HCT116 (cell line): ENCODE measurements at regions not wholly inside any gene's neighbourhood (a gene's known extent, or its start where the extent isn't known, plus 50 kb on each side); places are given as distances from the start of the nearest gene placed in this dataset.

ENCODE experiments used
- ATAC-seq: fragments of 200-7000 bp; cut with Tn5 transposase; 2 replicates; pipeline ENCODE4 v1.9.1; 2020; ENCODE audit warnings: mild to moderate bottlenecking, moderate library complexity
- BruUV-seq: library from RNA; stranded (reverse); fragments of 400-500 nt; replicated peaks from 2 replicates; lab custom pipeline; 2021; lab: Mats Ljungman, UMichigan
- CTCF ChIA-PET: fragments of 300-600 bp; sonication (Branson Sonifier 250); formaldehyde crosslinking; loops from one replicate; lab custom pipeline; 2021; ENCODE audit warnings: antibody characterized with exemption; lab: Charles Lee
- POLR2A ChIA-PET: fragments of 300-600, 350-600 bp; sonication (Branson Sonifier 250); formaldehyde crosslinking; loops from one replicate; lab custom pipeline; 2021; ENCODE audit warnings: antibody characterized with exemption; lab: Charles Lee
- RAD21 ChIA-PET, 2 experiments: fragments of 300-600 bp; sonication (Branson Sonifier 250); formaldehyde crosslinking; loops; one replicate each; lab custom pipeline; 2023; ENCODE audit warnings: low total read pairs in 2 of 2; ENCODE audit not compliant: uncharacterized antibody in 2 of 2, unreplicated experiment in 2 of 2, low non-redundant PET in 1 of 2; lab: Charles Lee
- DNase-seq: peaks from one replicate; pipeline ENCODE4 v3.0.0-alpha.2; 2010; ENCODE audit warnings: low read depth, low spot score
- H2AFZ ChIP-seq: fragments of 200-600 bp; shearing (Covaris generic), sonication (generic); 2 replicates; pipeline ENCODE4 v1.6.1; 2017; ENCODE audit warnings: low read depth, mixed run types, mixed read lengths, antibody characterized with exemption, low read length; ENCODE audit not compliant: poor library complexity, severe bottlenecking
- H3K27ac ChIP-seq: 2 replicates; pipeline ENCODE4 v1.5.1; 2012; ENCODE audit warnings: low read depth, low read length
- H3K27me3 ChIP-seq: fragments of 200-600 bp; sonication (generic); 2 replicates; pipeline ENCODE4 v1.6.1; 2016; ENCODE audit warnings: mixed run types, low read length, mixed read lengths; ENCODE audit not compliant: insufficient read depth
- H3K36me3 ChIP-seq, 2 experiments: fragments of 200-500 bp in 1 of 2; fragments of 200-600 bp in 1 of 2; sonication (Bioruptor generic) in 1 of 2; sonication (generic) in 1 of 2; 2 replicates each; pipeline versions ENCODE4 v1.5.1 to v1.6.1; 2014 to 2016; ENCODE audit warnings: low read length in 2 of 2, inconsistent platforms in 1 of 2, mixed read lengths in 1 of 2, mixed run types in 1 of 2; ENCODE audit not compliant: insufficient read depth in 2 of 2, control insufficient read depth in 1 of 2
- H3K4me1 ChIP-seq, 2 experiments: fragments of 200-600 bp in 1 of 2; sonication (generic) in 1 of 2; 2 replicates each; pipeline versions ENCODE4 v1.5.1 to v1.6.1; 2012 to 2017; ENCODE audit warnings: low read length in 2 of 2, inconsistent platforms in 1 of 2, mild to moderate bottlenecking in 1 of 2, mixed read lengths in 1 of 2, mixed run types in 1 of 2, moderate library complexity in 1 of 2; ENCODE audit not compliant: insufficient read depth in 2 of 2, control insufficient read depth in 1 of 2
- H3K4me2 ChIP-seq: fragments of 200-600 bp; sonication (generic); 2 replicates; pipeline ENCODE4 v1.6.1; 2017; ENCODE audit warnings: mixed run types, low read length, mixed read lengths
- H3K4me3 ChIP-seq, 2 experiments: fragments of 200-600 bp in 1 of 2; sonication (generic) in 1 of 2; replicated peaks in 1 of 2; 2 replicates each; pipeline ENCODE4 v1.5.1; 2011 to 2016; ENCODE audit warnings: low read length in 2 of 2, control low read depth in 1 of 2, low read depth in 1 of 2, mild to moderate bottlenecking in 1 of 2, mixed read lengths in 1 of 2, mixed run types in 1 of 2
- H3K79me2 ChIP-seq: fragments of 200-600 bp; sonication (generic); 2 replicates; pipeline ENCODE4 v1.6.1; 2017; ENCODE audit warnings: mild to moderate bottlenecking, mixed run types, low read length, moderate library complexity, mixed read lengths; ENCODE audit not compliant: insufficient read depth
- H3K9ac ChIP-seq: fragments of 200-600 bp; sonication (generic); 2 replicates; pipeline ENCODE4 v1.6.1; 2016; ENCODE audit warnings: low read length, mixed read lengths
- H3K9me2 ChIP-seq: fragments of 200-600 bp; sonication (generic), shearing (Covaris generic); 2 replicates; pipeline ENCODE4 v1.6.1; 2017; ENCODE audit warnings: mixed run types, mild to moderate bottlenecking, moderate library complexity; ENCODE audit not compliant: insufficient read depth
- H3K9me3 ChIP-seq, 2 experiments: fragments of 200-500 bp in 1 of 2; fragments of 200-600 bp in 1 of 2; sonication (Bioruptor generic) in 1 of 2; sonication (generic) in 1 of 2; 2 replicates each; pipeline ENCODE4 v1.6.1; 2014 to 2017; ENCODE audit warnings: low read length in 2 of 2, mixed read lengths in 2 of 2, inconsistent platforms in 1 of 2, low read depth in 1 of 2, mild to moderate bottlenecking in 1 of 2, mixed run types in 1 of 2, moderate library complexity in 1 of 2; ENCODE audit not compliant: control insufficient read depth in 1 of 2, insufficient read depth in 1 of 2
- H4K20me1 ChIP-seq: fragments of 200-600 bp; sonication (generic), shearing (Covaris generic); 2 replicates; pipeline ENCODE4 v1.6.1; 2017; ENCODE audit warnings: mixed run types, mild to moderate bottlenecking, moderate library complexity; ENCODE audit not compliant: insufficient read depth
- CBX3 ChIP-seq: IDR thresholded peaks from 2 replicates; pipeline ENCODE4 v1.6.1; 2012; ENCODE audit warnings: low read depth
- CEBPB ChIP-seq: IDR thresholded peaks from 2 replicates; pipeline ENCODE4 v1.6.1; 2012; ENCODE audit warnings: low read depth
- EGR1 ChIP-seq: IDR thresholded peaks from 2 replicates; pipeline ENCODE4 v1.6.1; 2012; ENCODE audit warnings: low read depth
- ELF1 ChIP-seq: IDR thresholded peaks from 2 replicates; pipeline ENCODE4 v1.6.1; 2012; ENCODE audit warnings: low read depth, borderline replicate concordance
- EZH2 ChIP-seq: fragments of 200-600 bp; sonication (generic); IDR thresholded peaks from 2 replicates; pipeline ENCODE4 v1.6.1; 2017; ENCODE audit warnings: antibody characterized with exemption, mixed run types
- EZH2phosphoT487 ChIP-seq: fragments of 200-600 bp; IDR thresholded peaks from 2 replicates; pipeline ENCODE4 v1.6.1; 2018; ENCODE audit warnings: antibody characterized with exemption, borderline replicate concordance
- FOSL1 ChIP-seq: IDR thresholded peaks from 2 replicates; pipeline ENCODE4 v1.6.1; 2012; ENCODE audit warnings: low read depth
- POLR2A ChIP-seq: IDR thresholded peaks from 2 replicates; pipeline ENCODE4 v1.7.0; 2011; ENCODE audit warnings: borderline replicate concordance; ENCODE audit not compliant: insufficient read depth, insufficient read length; ENCODE audit errors: extremely low read depth
- POLR2AphosphoS5 ChIP-seq: IDR thresholded peaks from 2 replicates; pipeline ENCODE4 v1.6.1; 2011; ENCODE audit warnings: mild to moderate bottlenecking, low read depth, low read length, moderate library complexity
- RAD21 ChIP-seq: IDR thresholded peaks from 2 replicates; pipeline ENCODE4 v1.6.1; 2012; ENCODE audit warnings: low read depth, mild to moderate bottlenecking
- SIN3A ChIP-seq: IDR thresholded peaks from 2 replicates; pipeline ENCODE4 v1.6.1; 2012; ENCODE audit warnings: low read depth
- SP1 ChIP-seq: IDR thresholded peaks from 2 replicates; pipeline ENCODE4 v1.6.1; 2012; ENCODE audit warnings: low read depth
- SRF ChIP-seq: IDR thresholded peaks from 2 replicates; pipeline ENCODE4 v1.6.1; 2012; ENCODE audit warnings: low read depth
- TCF7L2 ChIP-seq: IDR thresholded peaks from 2 replicates; pipeline ENCODE4 v1.7.0; 2011; ENCODE audit warnings: borderline replicate concordance, inconsistent platforms; ENCODE audit not compliant: insufficient read depth, insufficient read length; ENCODE audit errors: extremely low read depth
- ZBTB33 ChIP-seq: IDR thresholded peaks from 2 replicates; pipeline ENCODE4 v1.6.1; 2011; ENCODE audit warnings: mild to moderate bottlenecking, low read length, moderate library complexity; ENCODE audit not compliant: insufficient replicate concordance; ENCODE audit errors: extremely low read depth
- ZNF274 ChIP-seq: fragments of 200-500 bp; sonication (Bioruptor generic); IDR thresholded peaks from 2 replicates; pipeline ENCODE4 v1.6.1; 2014; ENCODE audit warnings: mild to moderate bottlenecking, low read depth, low read length, inconsistent platforms
- intact Hi-C: fragments of 100-400 bp; cut with micrococcal nuclease; formaldehyde crosslinking; loops from 2 replicates; pipeline ENCODE4 v1.10.0; 2022
- TF ChIP-seq, protein P1 (sequence below), 3 experiments: fragments of 200-600 bp in 1 of 3; sonication (generic) in 1 of 3; IDR thresholded peaks in 2 of 3; conservative IDR thresholded peaks in 1 of 3; 2 replicates each; pipeline ENCODE4 v1.5.1; 2012 to 2017; ENCODE audit warnings: low read depth in 2 of 3, low read length in 2 of 3, antibody characterized with exemption in 1 of 3, borderline replicate concordance in 1 of 3, control low read depth in 1 of 3, mild to moderate bottlenecking in 1 of 3, mixed read lengths in 1 of 3, mixed run types in 1 of 3, moderate library complexity in 1 of 3; ENCODE audit not compliant: insufficient read depth in 1 of 3
- TF ChIP-seq, protein P2 (sequence below): IDR thresholded peaks from 2 replicates; pipeline ENCODE4 v1.6.1; 2012
- TF ChIP-seq, protein P3 (sequence below): IDR thresholded peaks from 2 replicates; pipeline ENCODE4 v1.6.1; 2012
- TF ChIP-seq, protein P4 (sequence below): IDR thresholded peaks from 2 replicates; pipeline ENCODE4 v1.6.1; 2012; ENCODE audit warnings: low read depth

DNA sequence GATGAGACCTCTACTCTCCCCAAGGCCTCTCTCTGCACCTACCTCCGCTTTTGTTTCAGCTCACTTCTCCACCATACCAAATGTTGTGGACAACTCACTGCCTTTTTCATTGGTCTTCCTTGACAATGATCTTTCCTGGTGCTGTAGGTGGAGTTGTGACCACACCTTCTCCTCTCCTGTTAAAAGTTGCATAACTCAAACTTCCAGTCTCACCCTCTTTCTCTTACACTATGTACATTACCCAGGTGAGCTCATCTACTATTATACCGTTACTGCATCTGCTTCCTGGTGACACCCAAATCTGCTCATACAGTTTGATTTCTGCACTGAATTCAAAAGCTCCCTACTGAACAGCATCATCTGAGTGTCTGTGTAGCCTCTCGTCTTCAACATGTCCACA is 542.8 kb downstream of the GALC start:
- RAD21 ChIA-PET, result no interaction called here

More for the DNA sequence above, 542.8 kb downstream of the GALC start:
- H3K9me2 ChIP-seq, result no peaks in the 10 kb centered on the region
- H3K9ac ChIP-seq, result no peak overlapping the region
- H3K4me2 ChIP-seq, result no peak overlapping the region
- ATAC-seq (no peak), DNase-seq (no peak)
- H3K27ac ChIP-seq, result no peak overlapping the region
- H3K4me1 ChIP-seq, result no peaks in the 10 kb centered on the region
- H3K4me3 ChIP-seq, result no peak overlapping the region
- peaks cover 17 to 21% of the 10 kb centered on the region in 2 experiments; a peak in 3 of 4 replicates for H3K9me3 ChIP-seq
- intact Hi-C loops, result no loop called here
- no peak overlapping the region for H2AFZ ChIP-seq
- no peaks in the 10 kb centered on the region for H3K79me2 ChIP-seq
- no peaks in the 10 kb centered on the region for H3K27me3 ChIP-seq
- no TSS peak for BruUV-seq
- ChIA-PET POLR2A (no interaction called here), CTCF (no interaction called here)
- H3K36me3 ChIP-seq, result no peaks in the 10 kb centered on the region
- TF ChIP-seq POLR2AphosphoS5 (no peak), RAD21 (no peak), CEBPB (no peak), ELF1 (no peak), SIN3A (no peak), ZBTB33 (no peak), CBX3 (no peak), EGR1 (no peak), SP1 (no peak), TCF7L2 (no peak), EZH2phosphoT487 (no peak), POLR2A (no peak), SRF (no peak), EZH2 (no peak), FOSL1 (no peak), ZNF274 (no peak)
- TF ChIP-seq, protein P1, sequence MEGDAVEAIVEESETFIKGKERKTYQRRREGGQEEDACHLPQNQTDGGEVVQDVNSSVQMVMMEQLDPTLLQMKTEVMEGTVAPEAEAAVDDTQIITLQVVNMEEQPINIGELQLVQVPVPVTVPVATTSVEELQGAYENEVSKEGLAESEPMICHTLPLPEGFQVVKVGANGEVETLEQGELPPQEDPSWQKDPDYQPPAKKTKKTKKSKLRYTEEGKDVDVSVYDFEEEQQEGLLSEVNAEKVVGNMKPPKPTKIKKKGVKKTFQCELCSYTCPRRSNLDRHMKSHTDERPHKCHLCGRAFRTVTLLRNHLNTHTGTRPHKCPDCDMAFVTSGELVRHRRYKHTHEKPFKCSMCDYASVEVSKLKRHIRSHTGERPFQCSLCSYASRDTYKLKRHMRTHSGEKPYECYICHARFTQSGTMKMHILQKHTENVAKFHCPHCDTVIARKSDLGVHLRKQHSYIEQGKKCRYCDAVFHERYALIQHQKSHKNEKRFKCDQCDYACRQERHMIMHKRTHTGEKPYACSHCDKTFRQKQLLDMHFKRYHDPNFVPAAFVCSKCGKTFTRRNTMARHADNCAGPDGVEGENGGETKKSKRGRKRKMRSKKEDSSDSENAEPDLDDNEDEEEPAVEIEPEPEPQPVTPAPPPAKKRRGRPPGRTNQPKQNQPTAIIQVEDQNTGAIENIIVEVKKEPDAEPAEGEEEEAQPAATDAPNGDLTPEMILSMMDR (IDR thresholded peaks at IDR 0.05 in 2 of 3, conservative IDR thresholded peaks at IDR 0.05 in 1 of 3; ENCODE audit: borderline replicate concordance in 1 of 3, insufficient read depth in 1 of 3, low read depth in 2 of 3, low read length in 2 of 3), result no peak
- TF ChIP-seq, protein P2, sequence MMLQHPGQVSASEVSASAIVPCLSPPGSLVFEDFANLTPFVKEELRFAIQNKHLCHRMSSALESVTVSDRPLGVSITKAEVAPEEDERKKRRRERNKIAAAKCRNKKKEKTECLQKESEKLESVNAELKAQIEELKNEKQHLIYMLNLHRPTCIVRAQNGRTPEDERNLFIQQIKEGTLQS, result no peak
- TF ChIP-seq, protein P3, sequence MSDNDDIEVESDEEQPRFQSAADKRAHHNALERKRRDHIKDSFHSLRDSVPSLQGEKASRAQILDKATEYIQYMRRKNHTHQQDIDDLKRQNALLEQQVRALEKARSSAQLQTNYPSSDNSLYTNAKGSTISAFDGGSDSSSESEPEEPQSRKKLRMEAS, result no peak
- TF ChIP-seq, protein P4, sequence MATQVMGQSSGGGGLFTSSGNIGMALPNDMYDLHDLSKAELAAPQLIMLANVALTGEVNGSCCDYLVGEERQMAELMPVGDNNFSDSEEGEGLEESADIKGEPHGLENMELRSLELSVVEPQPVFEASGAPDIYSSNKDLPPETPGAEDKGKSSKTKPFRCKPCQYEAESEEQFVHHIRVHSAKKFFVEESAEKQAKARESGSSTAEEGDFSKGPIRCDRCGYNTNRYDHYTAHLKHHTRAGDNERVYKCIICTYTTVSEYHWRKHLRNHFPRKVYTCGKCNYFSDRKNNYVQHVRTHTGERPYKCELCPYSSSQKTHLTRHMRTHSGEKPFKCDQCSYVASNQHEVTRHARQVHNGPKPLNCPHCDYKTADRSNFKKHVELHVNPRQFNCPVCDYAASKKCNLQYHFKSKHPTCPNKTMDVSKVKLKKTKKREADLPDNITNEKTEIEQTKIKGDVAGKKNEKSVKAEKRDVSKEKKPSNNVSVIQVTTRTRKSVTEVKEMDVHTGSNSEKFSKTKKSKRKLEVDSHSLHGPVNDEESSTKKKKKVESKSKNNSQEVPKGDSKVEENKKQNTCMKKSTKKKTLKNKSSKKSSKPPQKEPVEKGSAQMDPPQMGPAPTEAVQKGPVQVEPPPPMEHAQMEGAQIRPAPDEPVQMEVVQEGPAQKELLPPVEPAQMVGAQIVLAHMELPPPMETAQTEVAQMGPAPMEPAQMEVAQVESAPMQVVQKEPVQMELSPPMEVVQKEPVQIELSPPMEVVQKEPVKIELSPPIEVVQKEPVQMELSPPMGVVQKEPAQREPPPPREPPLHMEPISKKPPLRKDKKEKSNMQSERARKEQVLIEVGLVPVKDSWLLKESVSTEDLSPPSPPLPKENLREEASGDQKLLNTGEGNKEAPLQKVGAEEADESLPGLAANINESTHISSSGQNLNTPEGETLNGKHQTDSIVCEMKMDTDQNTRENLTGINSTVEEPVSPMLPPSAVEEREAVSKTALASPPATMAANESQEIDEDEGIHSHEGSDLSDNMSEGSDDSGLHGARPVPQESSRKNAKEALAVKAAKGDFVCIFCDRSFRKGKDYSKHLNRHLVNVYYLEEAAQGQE, result no peak
- no peaks in the 10 kb centered on the region for H4K20me1 ChIP-seq
